Gastroesophageal sphincter (tissue), 3 donors: ENCODE measurements at regions not wholly inside any gene's neighbourhood (a gene's known extent, or its start where the extent isn't known, plus 50 kb on each side); places are given as distances from the start of the nearest gene placed in this dataset.

Source experiments
- POLR2A ChIP-seq, 2 donors: fragments of 450-650 bp; IDR thresholded peaks; one replicate each; pipeline ENCODE4 v1.6.1; 2017; ENCODE audit warnings: antibody characterized with exemption in 2 of 2, mild to moderate bottlenecking in 2 of 2, moderate library complexity in 1 of 2
- POLR2AphosphoS5 ChIP-seq: sonication (generic); formaldehyde crosslinking; IDR thresholded peaks from one replicate; pipeline ENCODE4 v1.6.1; 2017; ENCODE audit warnings: antibody characterized with exemption
- TF ChIP-seq, protein P1 (sequence below), 4 experiments: fragments of 200-600 bp in 2 of 4; fragments of 450-650 bp in 2 of 4; sonication (generic) in 1 of 4; IDR thresholded peaks; one replicate each; pipeline ENCODE4 v1.5.1; 2017 to 2019; ENCODE audit warnings: antibody characterized with exemption in 4 of 4, mild to moderate bottlenecking in 2 of 4, moderate library complexity in 2 of 4

DNA sequence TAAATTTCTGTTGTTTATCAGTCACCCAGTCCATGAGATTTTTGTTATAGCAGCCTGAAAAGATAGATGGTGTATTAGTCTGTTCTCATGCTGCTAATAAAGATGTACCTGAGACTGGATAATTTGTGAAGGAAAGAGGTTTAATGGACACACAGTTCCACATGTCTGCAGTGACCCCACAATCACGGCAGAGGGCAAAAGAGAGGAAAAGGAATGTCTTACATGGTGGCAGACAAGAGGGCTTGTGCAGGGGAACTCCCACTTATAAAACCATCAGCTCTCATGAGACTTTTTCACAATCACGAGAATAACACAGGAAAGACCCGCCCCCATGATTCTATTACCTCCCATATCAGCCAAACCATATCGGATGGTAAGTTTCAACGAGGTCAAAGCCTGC lies 309.2 kb downstream of the LIG4 start:
- TF ChIP-seq POLR2A (IDR thresholded peaks at IDR 0.05) (no peak), POLR2AphosphoS5 (no peak)
- TF ChIP-seq, protein P1, sequence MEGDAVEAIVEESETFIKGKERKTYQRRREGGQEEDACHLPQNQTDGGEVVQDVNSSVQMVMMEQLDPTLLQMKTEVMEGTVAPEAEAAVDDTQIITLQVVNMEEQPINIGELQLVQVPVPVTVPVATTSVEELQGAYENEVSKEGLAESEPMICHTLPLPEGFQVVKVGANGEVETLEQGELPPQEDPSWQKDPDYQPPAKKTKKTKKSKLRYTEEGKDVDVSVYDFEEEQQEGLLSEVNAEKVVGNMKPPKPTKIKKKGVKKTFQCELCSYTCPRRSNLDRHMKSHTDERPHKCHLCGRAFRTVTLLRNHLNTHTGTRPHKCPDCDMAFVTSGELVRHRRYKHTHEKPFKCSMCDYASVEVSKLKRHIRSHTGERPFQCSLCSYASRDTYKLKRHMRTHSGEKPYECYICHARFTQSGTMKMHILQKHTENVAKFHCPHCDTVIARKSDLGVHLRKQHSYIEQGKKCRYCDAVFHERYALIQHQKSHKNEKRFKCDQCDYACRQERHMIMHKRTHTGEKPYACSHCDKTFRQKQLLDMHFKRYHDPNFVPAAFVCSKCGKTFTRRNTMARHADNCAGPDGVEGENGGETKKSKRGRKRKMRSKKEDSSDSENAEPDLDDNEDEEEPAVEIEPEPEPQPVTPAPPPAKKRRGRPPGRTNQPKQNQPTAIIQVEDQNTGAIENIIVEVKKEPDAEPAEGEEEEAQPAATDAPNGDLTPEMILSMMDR (IDR thresholded peaks at IDR 0.05), result no peak
